ENCODE measurements at regions not wholly inside any gene's neighbourhood (a gene's known extent, or its start where the extent isn't known, plus 50 kb on each side); places are given as distances from the start of the nearest gene placed in this dataset.

- Histone ChIP-seq H3K36me3 (ENCODE audit: insufficient read depth, low read length) (no peaks in the 10 kb centered on the region), H3K4me2 (ENCODE audit: low read length) (no peak overlapping the region), H3K79me2 (ENCODE audit: insufficient read depth, low read depth, low read length) (no peaks in the 10 kb centered on the region), H3K9me2 (ENCODE audit: insufficient read depth, low read length) (no peaks in the 10 kb centered on the region), H3K27ac (ENCODE audit: low read depth, low read length, poor library complexity, severe bottlenecking) (no peak overlapping the region), H2AFZ (ENCODE audit: low read length) (no peak overlapping the region), H4K20me1 (ENCODE audit: insufficient read depth, low read length) (no peaks in the 10 kb centered on the region), H3K9me3 (ENCODE audit: low read length) (no peaks in the 10 kb centered on the region), H3K4me3 (ENCODE audit: low read depth, low read length, poor library complexity, severe bottlenecking) (no peak overlapping the region), H3K4me1 (ENCODE audit: insufficient read depth, low read length, poor library complexity, severe bottlenecking) (no peaks in the 10 kb centered on the region)
- TF ChIP-seq CTCF (conservative IDR thresholded peaks at IDR 0.05; ENCODE audit: low read length) (no peak), EZH2phosphoT487 (IDR thresholded peaks at IDR 0.05; ENCODE audit: borderline replicate concordance, low read depth, low read length) (no peak)
- ChIA-PET POLR2A (no interaction called here), CTCF (ENCODE audit: unreplicated experiment) (no interaction called here)
- no peak for DNase-seq (ENCODE audit: low spot score)
- intact Hi-C loops (cut with micrococcal nuclease; ENCODE audit: unreplicated experiment), result no loop called here
- no TSS peak for BruUV-seq (replicated peaks)
Observed at GRCh38 chr4:124450851-124451250, 261.7 kb downstream of the ANKRD50 start.

- no peaks in the 10 kb centered on the region for H4K20me1 ChIP-seq (ENCODE audit: insufficient read depth, low read length)
- CTCF ChIA-PET (ENCODE audit: unreplicated experiment), result no interaction called here
- no peak overlapping the region for H3K4me3 ChIP-seq (ENCODE audit: low read depth, low read length, poor library complexity, severe bottlenecking)
- no peak overlapping the region for H3K4me2 ChIP-seq (ENCODE audit: low read length)
- no peak overlapping the region for H2AFZ ChIP-seq (ENCODE audit: low read length)
- TF ChIP-seq CTCF (conservative IDR thresholded peaks at IDR 0.05; ENCODE audit: low read length) (no peak), EZH2phosphoT487 (IDR thresholded peaks at IDR 0.05; ENCODE audit: borderline replicate concordance, low read depth, low read length) (no peak)
- H3K27ac ChIP-seq (ENCODE audit: low read depth, low read length, poor library complexity, severe bottlenecking), result no peak overlapping the region
- H3K79me2 ChIP-seq (ENCODE audit: insufficient read depth, low read depth, low read length), result no peaks in the 10 kb centered on the region
- no peaks in the 10 kb centered on the region for H3K4me1 ChIP-seq (ENCODE audit: insufficient read depth, low read length, poor library complexity, severe bottlenecking)
- DNase-seq (ENCODE audit: low spot score), result no peak
- intact Hi-C loops (cut with micrococcal nuclease; ENCODE audit: unreplicated experiment), result no loop called here
- no TSS peak for BruUV-seq (replicated peaks)
- H3K36me3 ChIP-seq (ENCODE audit: insufficient read depth, low read length), result no peaks in the 10 kb centered on the region
- H3K9me3 ChIP-seq (ENCODE audit: low read length), result no peaks in the 10 kb centered on the region
- no peaks in the 10 kb centered on the region for H3K9me2 ChIP-seq (ENCODE audit: insufficient read depth, low read length)
- POLR2A ChIA-PET, result no interaction called here
Observed at GRCh38 chr4:124454772-124455270, 257.7 kb downstream of the ANKRD50 start.

- H3K4me3 ChIP-seq (ENCODE audit: low read depth, low read length, poor library complexity, severe bottlenecking), result no peak overlapping the region
- ChIA-PET CTCF (ENCODE audit: unreplicated experiment) (no interaction called here), POLR2A (no interaction called here)
- no peaks in the 10 kb centered on the region for H3K36me3 ChIP-seq (ENCODE audit: insufficient read depth, low read length)
- H3K79me2 ChIP-seq (ENCODE audit: insufficient read depth, low read depth, low read length), result no peaks in the 10 kb centered on the region
- TF ChIP-seq CTCF (conservative IDR thresholded peaks at IDR 0.05; ENCODE audit: low read length), result no peak
- TF ChIP-seq EZH2phosphoT487 (IDR thresholded peaks at IDR 0.05; ENCODE audit: borderline replicate concordance, low read depth, low read length), result no peak
- H3K9me3 ChIP-seq (ENCODE audit: low read length), result no peaks in the 10 kb centered on the region
- no peaks in the 10 kb centered on the region for H3K9me2 ChIP-seq (ENCODE audit: insufficient read depth, low read length)
- no TSS peak for BruUV-seq (replicated peaks)
- H3K27ac ChIP-seq (ENCODE audit: low read depth, low read length, poor library complexity, severe bottlenecking), result no peak overlapping the region
- DNase-seq (ENCODE audit: low spot score), result no peak
- no peak overlapping the region for H3K4me2 ChIP-seq (ENCODE audit: low read length)
- intact Hi-C loops (cut with micrococcal nuclease; ENCODE audit: unreplicated experiment), result no loop called here
- no peaks in the 10 kb centered on the region for H3K4me1 ChIP-seq (ENCODE audit: insufficient read depth, low read length, poor library complexity, severe bottlenecking)
- H2AFZ ChIP-seq (ENCODE audit: low read length), result no peak overlapping the region
- no peaks in the 10 kb centered on the region for H4K20me1 ChIP-seq (ENCODE audit: insufficient read depth, low read length)
Observed at GRCh38 chr4:124455671-124456070, 256.9 kb downstream of the ANKRD50 start.

All from OCI-LY7 (cell line).